Lung (tissue), 11 donors: ENCODE measurements at regions not wholly inside any gene's neighbourhood (a gene's known extent, or its start where the extent isn't known, plus 50 kb on each side); places are given as distances from the start of the nearest gene placed in this dataset.

Source experiments
- ATAC-seq: fragments of 200-7000 bp; cut with Tn5 transposase; one replicate; pipeline ENCODE4 v1.9.1; 2020; ENCODE audit warnings: moderate number of reproducible peaks; ENCODE audit not compliant: insufficient read depth, low FRiP score
- DNase-seq, 3 donors: peaks; one replicate each; pipeline ENCODE4 v3.0.0-alpha.2; 2013 to 2017
- H3K27ac ChIP-seq, 2 donors: one replicate each; pipeline ENCODE4 v1.5.1; 2013; ENCODE audit warnings: mild to moderate bottlenecking in 2 of 2, moderate library complexity in 2 of 2, control low read depth in 1 of 2, inconsistent platforms in 1 of 2, low read depth in 1 of 2, low read length in 1 of 2
- H3K27me3 ChIP-seq, 3 donors: one replicate each; pipeline ENCODE4 v1.5.1; 2013; ENCODE audit warnings: low read length in 2 of 3; ENCODE audit not compliant: control insufficient read depth in 3 of 3, insufficient read depth in 3 of 3
- H3K36me3 ChIP-seq, 4 donors: one replicate each; pipeline ENCODE4 v1.5.1; 2013; ENCODE audit warnings: low read length in 4 of 4, mild to moderate bottlenecking in 1 of 4, moderate library complexity in 1 of 4; ENCODE audit not compliant: control insufficient read depth in 4 of 4, insufficient read depth in 4 of 4
- H3K4me1 ChIP-seq, 5 donors: one replicate each; pipeline ENCODE4 v1.5.1; 2013; ENCODE audit warnings: low read length in 5 of 5, mild to moderate bottlenecking in 2 of 5, moderate library complexity in 1 of 5; ENCODE audit not compliant: control insufficient read depth in 5 of 5, insufficient read depth in 5 of 5
- H3K4me3 ChIP-seq: one replicate; pipeline ENCODE4 v1.5.1; 2013; ENCODE audit warnings: mild to moderate bottlenecking, control low read depth, moderate library complexity
- H3K9ac ChIP-seq, 2 donors: one replicate each; pipeline ENCODE4 v1.5.1; 2013; ENCODE audit warnings: low read length in 2 of 2, control low read depth in 1 of 2; ENCODE audit not compliant: insufficient read depth in 1 of 2
- H3K9me3 ChIP-seq, 4 donors: one replicate each; pipeline ENCODE4 v1.5.1; 2013; ENCODE audit warnings: low read length in 3 of 4, mild to moderate bottlenecking in 1 of 4, moderate library complexity in 1 of 4; ENCODE audit not compliant: control insufficient read depth in 4 of 4, insufficient read depth in 3 of 4
- WGBS, 2 donors: extraction: QIAGEN DNeasy Blood & Tissue Kit; methylation state at CpG; one replicate each; pipeline ENCODE4 v1.1.7; 2013; 5-methylcytosine and 5-hydroxymethylcytosine counted together
- TF ChIP-seq, protein P1 (sequence below): IDR thresholded peaks from 2 replicates; pipeline ENCODE4 v1.5.1; 2012; ENCODE audit warnings: mild to moderate bottlenecking; ENCODE audit errors: control extremely low read depth, extremely low read depth
- donor health status: control.
- donor health status: control.
- donor health status: Bipolar disorder and iron deficiency.
- donor health status: healthy.
- donor health status: DM: yes; HTN: yes; CAD: no.

GRCh38 chr5:3995954-3996619 lies 400.5 kb downstream of the IRX1 start:
- H3K27ac ChIP-seq: no peak overlapping the region
- TF ChIP-seq, protein P1, sequence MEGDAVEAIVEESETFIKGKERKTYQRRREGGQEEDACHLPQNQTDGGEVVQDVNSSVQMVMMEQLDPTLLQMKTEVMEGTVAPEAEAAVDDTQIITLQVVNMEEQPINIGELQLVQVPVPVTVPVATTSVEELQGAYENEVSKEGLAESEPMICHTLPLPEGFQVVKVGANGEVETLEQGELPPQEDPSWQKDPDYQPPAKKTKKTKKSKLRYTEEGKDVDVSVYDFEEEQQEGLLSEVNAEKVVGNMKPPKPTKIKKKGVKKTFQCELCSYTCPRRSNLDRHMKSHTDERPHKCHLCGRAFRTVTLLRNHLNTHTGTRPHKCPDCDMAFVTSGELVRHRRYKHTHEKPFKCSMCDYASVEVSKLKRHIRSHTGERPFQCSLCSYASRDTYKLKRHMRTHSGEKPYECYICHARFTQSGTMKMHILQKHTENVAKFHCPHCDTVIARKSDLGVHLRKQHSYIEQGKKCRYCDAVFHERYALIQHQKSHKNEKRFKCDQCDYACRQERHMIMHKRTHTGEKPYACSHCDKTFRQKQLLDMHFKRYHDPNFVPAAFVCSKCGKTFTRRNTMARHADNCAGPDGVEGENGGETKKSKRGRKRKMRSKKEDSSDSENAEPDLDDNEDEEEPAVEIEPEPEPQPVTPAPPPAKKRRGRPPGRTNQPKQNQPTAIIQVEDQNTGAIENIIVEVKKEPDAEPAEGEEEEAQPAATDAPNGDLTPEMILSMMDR: no peak

DNA sequence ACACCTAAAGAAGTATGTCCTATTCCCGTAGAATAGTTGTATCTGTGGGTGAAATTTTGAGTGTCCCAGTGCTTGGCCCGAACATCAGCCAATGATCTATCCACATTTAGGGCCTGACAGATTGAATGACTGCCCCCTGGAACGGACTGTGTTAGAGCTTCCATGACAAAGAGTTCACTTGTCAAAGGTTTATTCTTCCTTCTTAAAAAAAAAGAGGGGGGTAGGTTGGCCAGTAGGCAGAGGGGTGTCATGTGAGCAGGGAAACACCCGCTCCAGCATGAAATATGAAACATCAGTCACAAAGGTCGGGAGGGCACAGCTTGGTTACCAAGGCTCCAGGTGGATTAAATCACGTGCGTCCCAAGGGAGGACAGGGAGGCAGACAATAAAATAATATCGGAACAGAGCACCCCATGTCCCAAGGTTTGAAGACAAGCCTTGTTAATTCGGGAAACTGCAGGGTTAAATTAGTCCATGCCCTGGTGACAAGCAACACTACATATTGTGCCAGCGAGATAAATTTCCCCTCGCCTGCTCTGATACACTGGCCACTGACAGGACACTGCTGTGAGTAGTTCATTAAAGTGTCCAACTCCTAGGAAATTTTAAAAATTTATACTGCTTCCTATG lies 401.2 kb downstream of the IRX1 start:
- H3K4me1 ChIP-seq: peaks cover 0 to 5% (median 0%) of the 10 kb centered on the region in 5 donors
- TF ChIP-seq, protein P1: no peak
- no peak overlapping the region for H3K27ac ChIP-seq
- H3K27me3 ChIP-seq: no peaks in the 10 kb centered on the region
- H3K9me3 ChIP-seq: peaks cover 0 to 7% (median 1%) of the 10 kb centered on the region in 4 donors
- H3K9ac ChIP-seq: no peak overlapping the region
- DNase-seq (no peak), ATAC-seq (no peak)
- 72 to 82% methylated on average over 11 of the region's 11 CpGs for WGBS, 2 donors
- H3K36me3 ChIP-seq: no peaks in the 10 kb centered on the region
- no peak overlapping the region for H3K4me3 ChIP-seq

More at GRCh38 chr5:3995954-3996619, 400.5 kb downstream of the IRX1 start:
- no peaks in the 10 kb centered on the region for H3K36me3 ChIP-seq
- H3K27me3 ChIP-seq: no peaks in the 10 kb centered on the region
- ATAC-seq: no peak
- peaks cover 0 to 7% (median 1%) of the 10 kb centered on the region in 4 donors for H3K9me3 ChIP-seq
- 37% methylated on average over 8 of the region's 8 CpGs for WGBS, 2 donors
- no peak for DNase-seq
- no peak overlapping the region for H3K9ac ChIP-seq
- no peak overlapping the region for H3K4me3 ChIP-seq
- peaks cover 0 to 5% (median 0%) of the 10 kb centered on the region in 5 donors for H3K4me1 ChIP-seq

DNA sequence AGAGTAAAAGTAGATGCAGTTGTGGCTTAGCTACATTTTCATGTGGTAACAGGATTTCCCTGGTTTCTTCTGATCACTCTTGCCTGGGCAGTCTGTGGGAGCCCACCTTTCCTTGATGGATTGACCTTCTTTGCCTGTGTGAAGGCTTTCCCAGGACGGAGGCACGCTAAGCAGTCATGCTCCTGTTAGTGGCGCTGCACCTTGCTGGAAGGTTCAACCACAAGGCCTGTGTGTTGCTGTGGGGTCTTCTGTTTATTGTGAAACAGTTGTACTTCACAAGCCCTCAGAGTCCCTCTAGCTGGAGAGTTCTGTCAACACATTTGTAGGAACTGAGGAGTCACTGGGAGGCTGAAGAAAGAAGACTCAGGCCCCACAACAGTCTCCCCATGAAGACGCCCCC lies 402.0 kb downstream of the IRX1 start:
- no peaks in the 10 kb centered on the region for H3K27me3 ChIP-seq
- H3K9me3 ChIP-seq: peaks cover 0 to 2% (median 0%) of the 10 kb centered on the region in 4 donors
- TF ChIP-seq, protein P1: no peak
- WGBS, 2 donors: 94% methylated on average over 4 of the region's 4 CpGs
- ATAC-seq (no peak), DNase-seq (no peak)
- no peak overlapping the region for H3K27ac ChIP-seq
- H3K4me3 ChIP-seq: no peak overlapping the region
- no peak overlapping the region for H3K9ac ChIP-seq
- H3K4me1 ChIP-seq: peaks cover 0 to 5% (median 0%) of the 10 kb centered on the region in 5 donors
- no peaks in the 10 kb centered on the region for H3K36me3 ChIP-seq
